B cell (primary cell): ENCODE measurements at regions not wholly inside any gene's neighbourhood (a gene's known extent, or its start where the extent isn't known, plus 50 kb on each side); places are given as distances from the start of the nearest gene placed in this dataset.

Experiments
- CTCF ChIP-seq: fragments of 200-600 bp; IDR thresholded peaks from one replicate; pipeline ENCODE4 v1.8.0; 2022; ENCODE audit warnings: antibody characterized with exemption, mild to moderate bottlenecking
- EZH2 ChIP-seq: IDR thresholded peaks from 2 replicates; pipeline ENCODE4 v1.6.1; 2012; ENCODE audit warnings: borderline replicate concordance, low read depth, mild to moderate bottlenecking, moderate library complexity, low read length; ENCODE audit not compliant: insufficient read depth, poor library complexity, severe bottlenecking

- TF ChIP-seq CTCF (no peak), EZH2 (no peak)
Measured at GRCh38 chr18:27609221-27609620, 424.1 kb upstream of the CHST9 start.
